ENCODE measurements at regions not wholly inside any gene's neighbourhood (a gene's known extent, or its start where the extent isn't known, plus 50 kb on each side); places are given as distances from the start of the nearest gene placed in this dataset.

GRCh38 chr3:1600700-1601418, 497.8 kb upstream of the CNTN4 start:
- H3K27ac ChIP-seq, result no peak overlapping the region
- ATAC-seq (no peak), DNase-seq (no peak)
- TF ChIP-seq CTCF (IDR thresholded peaks at IDR 0.05 in 4 of 5, conservative IDR thresholded peaks at IDR 0.05 in 1 of 5) (no peak), POLR2A (IDR thresholded peaks at IDR 0.05) (no peak)
- no peaks in the 10 kb centered on the region for H3K9me3 ChIP-seq
- no peaks in the 10 kb centered on the region for H3K4me1 ChIP-seq
- H3K36me3 ChIP-seq, result no peaks in the 10 kb centered on the region
- in situ Hi-C loops (cut with MboI; ENCODE audit: low sequenced_read_pairs in 4 of 4), result no loop called here
- H3K27me3 ChIP-seq, result no peaks in the 10 kb centered on the region
- no peak overlapping the region for H3K4me3 ChIP-seq
- intact Hi-C loops (cut with DNase I; ENCODE audit: low total_unique reads), result no loop called here

DNA sequence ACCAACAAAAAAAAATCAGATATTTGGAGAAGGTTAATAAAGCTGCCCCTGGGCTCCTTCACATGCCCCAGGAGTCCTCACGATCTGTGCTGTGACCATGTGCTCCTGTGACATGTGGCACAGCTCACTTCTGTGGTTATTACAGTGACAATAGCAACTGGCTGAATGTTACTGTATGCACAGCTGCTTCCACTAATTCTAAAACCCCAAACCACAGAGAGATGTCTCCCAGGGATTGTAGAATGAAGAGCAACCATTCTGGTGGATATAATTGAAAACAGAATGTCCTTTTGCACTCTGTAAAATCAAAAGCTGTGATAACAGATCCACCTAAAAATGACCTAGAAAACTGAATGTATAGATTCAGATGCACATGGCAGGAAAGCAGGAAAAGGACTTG, 489.2 kb upstream of the CNTN4 start:
- H3K27ac ChIP-seq, result no peak overlapping the region
- intact Hi-C loops (cut with DNase I; ENCODE audit: low total_unique reads), result no loop called here
- DNase-seq (no peak), ATAC-seq (no peak)
- TF ChIP-seq POLR2A (IDR thresholded peaks at IDR 0.05) (no peak), CTCF (IDR thresholded peaks at IDR 0.05 in 4 of 5, conservative IDR thresholded peaks at IDR 0.05 in 1 of 5) (no peak)
- no peak overlapping the region for H3K4me3 ChIP-seq
- no peaks in the 10 kb centered on the region for H3K36me3 ChIP-seq
- in situ Hi-C loops (cut with MboI; ENCODE audit: low sequenced_read_pairs in 4 of 4), result no loop called here
- H3K9me3 ChIP-seq, result no peaks in the 10 kb centered on the region
- H3K27me3 ChIP-seq, result no peaks in the 10 kb centered on the region
- H3K4me1 ChIP-seq, result no peaks in the 10 kb centered on the region

DNA sequence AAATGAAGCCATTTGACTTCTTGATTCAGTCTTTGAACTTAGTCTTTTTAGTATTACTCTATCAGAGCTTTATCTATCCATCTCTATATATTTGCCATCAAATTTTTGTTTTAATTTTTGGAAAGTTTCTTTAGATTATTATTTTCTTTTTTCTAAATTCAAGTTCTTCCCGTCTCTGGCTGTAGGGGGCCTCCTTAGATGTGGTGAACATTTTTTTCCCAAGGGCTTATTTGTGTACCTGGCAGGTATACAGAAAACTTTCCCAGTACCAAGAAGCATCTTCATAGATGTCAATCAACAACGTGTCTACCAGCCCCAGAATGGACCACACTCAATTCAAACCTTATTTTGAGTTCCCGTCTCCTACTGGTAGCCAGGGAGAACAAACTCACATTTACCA, 486.8 kb upstream of the CNTN4 start:
- in situ Hi-C loops (cut with MboI; ENCODE audit: low sequenced_read_pairs in 4 of 4), result no loop called here
- no peak for ATAC-seq
- no peak for DNase-seq
- Histone ChIP-seq H3K4me1 (no peaks in the 10 kb centered on the region), H3K36me3 (no peaks in the 10 kb centered on the region), H3K27me3 (no peaks in the 10 kb centered on the region), H3K4me3 (no peak overlapping the region), H3K9me3 (no peaks in the 10 kb centered on the region), H3K27ac (no peak overlapping the region)
- intact Hi-C loops (cut with DNase I; ENCODE audit: low total_unique reads), result no loop called here
- TF ChIP-seq CTCF (IDR thresholded peaks at IDR 0.05 in 4 of 5, conservative IDR thresholded peaks at IDR 0.05 in 1 of 5) (no peak), POLR2A (IDR thresholded peaks at IDR 0.05) (no peak)

DNA sequence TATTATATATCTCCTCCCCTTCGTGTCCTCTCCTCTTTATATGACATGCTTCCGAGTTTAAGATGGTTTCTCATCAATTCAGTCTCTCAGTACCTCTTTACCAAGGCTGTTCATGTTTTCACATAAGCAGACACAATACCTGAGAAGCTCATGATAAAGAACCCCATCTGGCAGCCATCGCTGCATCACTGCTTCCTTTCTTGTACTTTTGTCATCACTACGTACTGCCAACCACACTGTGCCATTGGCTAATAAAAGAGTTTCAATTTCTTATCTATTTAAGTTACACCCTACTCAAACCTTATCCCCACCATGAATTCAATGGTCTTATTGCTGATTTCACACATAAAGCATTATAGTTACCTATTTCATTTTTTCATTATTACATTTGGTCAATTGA, 484.7 kb upstream of the CNTN4 start:
- H3K9me3 ChIP-seq, result no peaks in the 10 kb centered on the region
- no peak for ATAC-seq
- no peaks in the 10 kb centered on the region for H3K27me3 ChIP-seq
- no peak for DNase-seq
- no peak overlapping the region for H3K4me3 ChIP-seq
- in situ Hi-C loops (cut with MboI; ENCODE audit: low sequenced_read_pairs in 4 of 4), result no loop called here
- intact Hi-C loops (cut with DNase I; ENCODE audit: low total_unique reads), result no loop called here
- no peak for TF ChIP-seq CTCF (IDR thresholded peaks at IDR 0.05 in 4 of 5, conservative IDR thresholded peaks at IDR 0.05 in 1 of 5)
- TF ChIP-seq POLR2A (IDR thresholded peaks at IDR 0.05), result no peak
- no peaks in the 10 kb centered on the region for H3K4me1 ChIP-seq
- H3K27ac ChIP-seq, result no peak overlapping the region
- no peaks in the 10 kb centered on the region for H3K36me3 ChIP-seq

DNA sequence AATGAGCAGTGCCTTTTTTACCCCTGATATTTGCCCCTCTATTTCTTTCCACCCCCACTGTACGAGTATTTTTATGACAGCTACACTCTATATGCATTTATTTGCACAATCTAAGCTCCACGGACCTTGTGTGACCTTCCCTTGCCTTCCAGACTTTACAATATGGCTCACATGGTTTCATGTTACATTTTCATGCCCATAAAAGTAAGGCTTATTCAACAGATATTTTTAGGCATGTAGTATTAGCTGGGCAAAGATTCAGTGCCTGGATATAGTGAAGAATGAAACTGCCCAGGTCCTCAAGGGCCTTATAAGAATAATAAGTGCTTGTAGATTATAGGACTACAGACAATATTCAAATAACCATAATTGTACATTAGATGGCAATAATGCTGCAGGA, 481.9 kb upstream of the CNTN4 start:
- Histone ChIP-seq H3K4me3 (no peak overlapping the region), H3K27ac (no peak overlapping the region), H3K4me1 (no peaks in the 10 kb centered on the region), H3K27me3 (no peaks in the 10 kb centered on the region), H3K9me3 (no peaks in the 10 kb centered on the region), H3K36me3 (no peaks in the 10 kb centered on the region)
- intact Hi-C loops (cut with DNase I; ENCODE audit: low total_unique reads) (no loop called here), in situ Hi-C loops (cut with MboI; ENCODE audit: low sequenced_read_pairs in 4 of 4) (no loop called here)
- no peak for ATAC-seq
- TF ChIP-seq POLR2A (IDR thresholded peaks at IDR 0.05) (no peak), CTCF (IDR thresholded peaks at IDR 0.05 in 4 of 5, conservative IDR thresholded peaks at IDR 0.05 in 1 of 5) (no peak)
- DNase-seq, result no peak

All from gastrocnemius medialis (tissue), 4 donors.